Skeletal muscle satellite cell (primary cell): ENCODE measurements at regions not wholly inside any gene's neighbourhood (a gene's known extent, or its start where the extent isn't known, plus 50 kb on each side); places are given as distances from the start of the nearest gene placed in this dataset.
"Not testable (repeated sequence)": the region's sequence is repeated elsewhere in the genome, so short reads cannot be mapped to it uniquely, and the experiment has no call there.

ENCODE experiments used
- H3K27me3 ChIP-seq: 2 replicates; pipeline ENCODE4 v1.7.0; 2013; ENCODE audit warnings: low read length; ENCODE audit not compliant: control insufficient read depth, insufficient read depth
- H3K36me3 ChIP-seq: 2 replicates; pipeline ENCODE4 v1.7.0; 2013; ENCODE audit warnings: mild to moderate bottlenecking, control low read depth, low read length; ENCODE audit not compliant: insufficient read depth
- H3K4me1 ChIP-seq: 2 replicates; pipeline ENCODE4 v1.7.0; 2013; ENCODE audit warnings: low read length; ENCODE audit not compliant: control insufficient read depth, insufficient read depth
- H3K4me2 ChIP-seq: 2 replicates; pipeline ENCODE4 v1.7.0; 2013; ENCODE audit warnings: mild to moderate bottlenecking, low read length
- H3K4me3 ChIP-seq: 2 replicates; pipeline ENCODE4 v1.7.0; 2013; ENCODE audit warnings: low read length
- H3K9ac ChIP-seq: 2 replicates; pipeline ENCODE4 v1.7.0; 2013; ENCODE audit warnings: mild to moderate bottlenecking, low read depth, low read length, moderate library complexity
- H3K9me3 ChIP-seq: replicated peaks from 2 replicates; pipeline ENCODE4 v1.7.0; 2013; ENCODE audit warnings: mild to moderate bottlenecking, control low read depth, low read length

DNA sequence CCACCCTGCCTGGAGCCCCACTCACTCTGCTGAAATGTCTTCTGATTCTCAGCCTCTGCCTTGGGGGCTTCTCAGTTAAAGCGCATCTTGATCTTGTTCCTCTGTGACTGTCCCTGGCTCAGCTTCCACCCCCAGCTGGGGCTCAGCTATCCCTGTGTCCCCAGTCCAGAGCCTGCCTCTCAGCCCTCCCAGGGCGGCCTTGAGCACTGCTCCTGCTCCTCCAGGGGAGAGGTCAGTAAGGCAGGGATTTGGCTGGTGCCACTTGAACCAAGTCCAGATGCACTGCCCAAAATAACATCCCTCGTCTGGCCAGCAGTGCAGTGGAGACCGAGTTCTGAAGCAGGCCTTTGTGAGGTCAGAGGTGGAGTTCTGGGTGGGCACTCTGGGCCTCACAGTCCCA lies 1950.8 kb downstream of the FOXD4L5 start:
- H3K4me3 ChIP-seq, H3K27me3 ChIP-seq, H3K9ac ChIP-seq, H3K9me3 ChIP-seq, H3K36me3 ChIP-seq, H3K4me1 ChIP-seq, H3K4me2 ChIP-seq: not testable (repeated sequence)

DNA sequence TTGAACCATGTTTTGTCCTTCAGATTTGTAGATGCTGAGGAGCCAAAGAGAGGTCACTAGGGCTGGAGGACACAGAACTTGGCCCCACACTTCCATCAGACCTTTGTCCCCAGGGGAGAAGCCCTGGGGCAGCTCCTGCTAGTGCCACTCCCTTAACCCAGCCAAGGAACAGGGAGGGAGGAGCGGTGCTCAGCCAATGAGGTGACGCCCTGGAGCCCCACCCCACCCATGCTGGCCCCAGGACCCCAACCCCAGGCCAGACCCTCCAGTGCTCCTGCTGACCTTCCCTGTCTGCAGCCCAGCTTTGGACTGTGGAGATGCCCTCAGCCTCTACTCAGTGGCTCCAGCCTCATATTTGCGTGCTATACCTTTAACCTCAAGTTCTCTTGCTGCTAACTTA lies 1951.9 kb downstream of the FOXD4L5 start:
- H3K4me3 ChIP-seq, H3K9me3 ChIP-seq, H3K4me2 ChIP-seq, H3K36me3 ChIP-seq, H3K9ac ChIP-seq, H3K27me3 ChIP-seq, H3K4me1 ChIP-seq: not testable (repeated sequence)

DNA sequence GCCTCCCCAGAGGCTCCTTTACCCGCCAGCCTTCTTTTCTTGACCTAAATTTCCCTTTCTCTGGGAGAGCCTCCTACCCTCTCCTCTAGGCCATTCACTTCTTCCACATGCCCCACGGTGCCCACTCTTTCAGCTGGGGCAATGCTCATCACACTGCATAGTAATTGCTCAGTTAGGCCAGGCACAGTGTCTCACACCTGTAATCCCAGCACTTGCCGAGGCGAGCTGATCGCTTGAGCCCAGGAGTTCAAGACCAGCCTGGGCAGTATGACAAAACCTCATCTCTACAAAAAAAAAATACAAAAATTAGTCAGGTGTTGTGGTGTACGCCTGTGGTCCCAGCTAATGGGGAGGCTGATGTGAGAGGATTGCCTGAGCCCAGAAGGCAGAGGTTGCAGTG lies 1956.7 kb downstream of the FOXD4L5 start:
- H3K4me2 ChIP-seq, H3K4me3 ChIP-seq, H3K27me3 ChIP-seq, H3K9me3 ChIP-seq, H3K36me3 ChIP-seq, H3K4me1 ChIP-seq, H3K9ac ChIP-seq: not testable (repeated sequence)

DNA sequence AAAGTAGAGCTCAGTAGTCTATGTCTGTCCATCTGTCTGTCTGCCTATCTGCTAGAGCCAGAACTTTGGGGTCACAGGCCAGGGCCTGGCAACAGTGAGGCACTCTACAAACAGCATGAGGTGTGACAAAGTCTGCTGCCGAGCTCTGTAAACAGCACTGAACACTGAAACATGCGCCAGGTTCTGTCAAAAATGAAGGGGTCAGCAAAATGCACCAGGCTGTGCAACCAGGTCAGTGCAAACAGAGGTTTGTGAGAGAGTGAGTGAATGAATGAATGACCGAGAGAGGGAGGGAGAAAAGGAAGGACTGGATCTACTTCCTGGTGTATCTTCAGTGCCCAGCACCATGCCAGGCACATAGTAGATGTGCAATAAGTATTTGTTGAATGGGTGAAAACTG lies 1957.8 kb downstream of the FOXD4L5 start:
- H3K27me3 ChIP-seq, result not testable (repeated sequence)

GRCh38 chr9:63326665-63327064 lies 1958.3 kb downstream of the FOXD4L5 start:
- H3K4me1 ChIP-seq, H3K9ac ChIP-seq, H3K36me3 ChIP-seq, H3K27me3 ChIP-seq, H3K4me3 ChIP-seq, H3K4me2 ChIP-seq, H3K9me3 ChIP-seq: not testable (repeated sequence)

More for the DNA sequence above, 1957.8 kb downstream of the FOXD4L5 start:
- H3K4me1 ChIP-seq, H3K9ac ChIP-seq, H3K4me2 ChIP-seq, H3K36me3 ChIP-seq, H3K4me3 ChIP-seq, H3K9me3 ChIP-seq: not testable (repeated sequence)

- not testable (repeated sequence) for H3K4me1 ChIP-seq, H3K4me2 ChIP-seq, H3K4me3 ChIP-seq, H3K36me3 ChIP-seq, H3K9me3 ChIP-seq, H3K27me3 ChIP-seq, H3K9ac ChIP-seq
These were observed 1959.3 kb downstream of the FOXD4L5 start for GRCh38 chr9:63325696-63326095.

DNA sequence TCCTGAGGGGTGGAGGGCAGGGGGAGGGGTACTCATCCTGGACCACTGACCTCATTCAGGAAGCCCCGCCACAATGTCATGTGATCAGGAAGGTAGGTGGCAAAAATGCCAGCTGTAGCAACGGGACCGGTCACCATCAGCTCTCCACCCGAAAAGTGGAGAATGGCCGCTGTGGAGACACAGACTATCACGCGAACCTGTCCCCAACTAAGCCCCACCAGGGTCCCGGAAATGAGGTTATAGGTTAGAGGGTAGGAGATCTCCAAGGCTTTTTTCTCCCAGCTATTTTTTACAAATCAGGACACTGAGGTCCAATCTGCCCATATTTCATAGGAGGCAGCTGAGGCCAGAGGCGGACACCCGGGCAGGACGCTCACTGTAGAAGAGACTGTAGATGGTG lies 1966.9 kb downstream of the FOXD4L5 start:
- H3K36me3 ChIP-seq, H3K4me2 ChIP-seq, H3K4me3 ChIP-seq, H3K9me3 ChIP-seq, H3K4me1 ChIP-seq, H3K9ac ChIP-seq, H3K27me3 ChIP-seq: not testable (repeated sequence)

DNA sequence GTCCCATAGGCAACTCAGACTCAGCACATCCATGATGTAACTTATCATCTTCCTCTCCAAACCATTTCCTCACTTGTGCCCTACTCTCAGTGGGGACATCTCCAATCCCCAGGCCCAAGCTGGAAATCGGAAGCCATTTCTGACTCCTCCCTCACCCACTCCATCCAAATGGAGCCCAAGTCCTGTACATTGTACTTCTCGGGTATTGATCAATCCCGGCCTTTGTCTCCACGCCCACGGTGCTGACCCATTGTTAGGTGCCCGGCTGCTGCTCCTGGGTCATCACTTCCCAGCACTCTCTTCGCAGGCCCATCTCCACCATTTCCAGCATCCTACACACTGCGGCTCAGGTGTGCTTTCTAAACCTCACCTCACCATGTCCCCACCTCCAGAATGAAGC lies 1969.6 kb downstream of the FOXD4L5 start:
- not testable (repeated sequence) for H3K27me3 ChIP-seq, H3K9me3 ChIP-seq, H3K36me3 ChIP-seq, H3K9ac ChIP-seq, H3K4me3 ChIP-seq, H3K4me2 ChIP-seq, H3K4me1 ChIP-seq

DNA sequence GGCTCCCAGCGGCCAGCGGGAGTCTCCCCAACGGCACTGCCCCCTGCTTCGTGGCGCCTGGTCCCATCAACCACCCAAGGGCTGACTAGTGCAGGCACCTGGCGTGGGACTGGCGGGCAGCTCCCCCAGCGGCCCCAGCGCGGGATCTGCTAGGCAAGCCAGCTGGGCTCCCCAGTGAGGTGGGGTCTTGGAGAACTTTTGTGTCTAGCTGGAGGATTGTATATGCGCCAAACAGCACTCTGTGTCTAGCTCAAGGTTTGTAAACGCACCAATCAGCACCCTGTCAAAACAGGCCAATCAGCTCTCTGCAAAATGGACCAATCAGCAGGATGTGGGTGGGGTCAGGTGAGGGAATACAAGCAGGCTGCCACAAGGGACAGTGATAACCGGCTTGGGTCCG lies 1988.2 kb downstream of the FOXD4L5 start:
- not testable (repeated sequence) for H3K36me3 ChIP-seq, H3K9ac ChIP-seq, H3K4me3 ChIP-seq, H3K4me1 ChIP-seq, H3K4me2 ChIP-seq, H3K9me3 ChIP-seq, H3K27me3 ChIP-seq

GRCh38 chr9:63296366-63296765 lies 1988.6 kb downstream of the FOXD4L5 start:
- H3K4me2 ChIP-seq, H3K4me3 ChIP-seq, H3K9ac ChIP-seq, H3K36me3 ChIP-seq, H3K4me1 ChIP-seq, H3K27me3 ChIP-seq, H3K9me3 ChIP-seq: not testable (repeated sequence)

GRCh38 chr9:63289971-63290370 lies 1995.0 kb downstream of the FOXD4L5 start:
- H3K4me2 ChIP-seq, H3K9ac ChIP-seq, H3K9me3 ChIP-seq, H3K4me1 ChIP-seq, H3K36me3 ChIP-seq, H3K4me3 ChIP-seq, H3K27me3 ChIP-seq: not testable (repeated sequence)
